GM06990 (cell line): ENCODE measurements at regions not wholly inside any gene's neighbourhood (a gene's known extent, or its start where the extent isn't known, plus 50 kb on each side); places are given as distances from the start of the nearest gene placed in this dataset.

Experiments
- DNase-seq: peaks from one replicate; pipeline ENCODE4 v3.0.0-alpha.2; 2011; ENCODE audit not compliant: insufficient read length; ENCODE audit errors: extremely low read depth
- H3K27me3 ChIP-seq: replicated peaks from 2 replicates; pipeline ENCODE4 v1.6.0; 2011; ENCODE audit warnings: low read length; ENCODE audit not compliant: control insufficient read depth, insufficient read depth
- H3K36me3 ChIP-seq: 2 replicates; pipeline ENCODE4 v1.5.1; 2011; ENCODE audit warnings: low read length; ENCODE audit not compliant: control insufficient read depth, insufficient read depth
- H3K4me3 ChIP-seq: replicated peaks from 2 replicates; pipeline ENCODE4 v1.5.1; 2011; ENCODE audit warnings: low read depth, mild to moderate bottlenecking, control low read depth, low read length
- TF ChIP-seq, protein P1 (sequence below): IDR thresholded peaks from 2 replicates; pipeline ENCODE4 v1.5.1; 2011; ENCODE audit warnings: low read length, control low read depth, mild to moderate bottlenecking, inconsistent platforms; ENCODE audit not compliant: insufficient read depth, poor library complexity, severe bottlenecking

DNA sequence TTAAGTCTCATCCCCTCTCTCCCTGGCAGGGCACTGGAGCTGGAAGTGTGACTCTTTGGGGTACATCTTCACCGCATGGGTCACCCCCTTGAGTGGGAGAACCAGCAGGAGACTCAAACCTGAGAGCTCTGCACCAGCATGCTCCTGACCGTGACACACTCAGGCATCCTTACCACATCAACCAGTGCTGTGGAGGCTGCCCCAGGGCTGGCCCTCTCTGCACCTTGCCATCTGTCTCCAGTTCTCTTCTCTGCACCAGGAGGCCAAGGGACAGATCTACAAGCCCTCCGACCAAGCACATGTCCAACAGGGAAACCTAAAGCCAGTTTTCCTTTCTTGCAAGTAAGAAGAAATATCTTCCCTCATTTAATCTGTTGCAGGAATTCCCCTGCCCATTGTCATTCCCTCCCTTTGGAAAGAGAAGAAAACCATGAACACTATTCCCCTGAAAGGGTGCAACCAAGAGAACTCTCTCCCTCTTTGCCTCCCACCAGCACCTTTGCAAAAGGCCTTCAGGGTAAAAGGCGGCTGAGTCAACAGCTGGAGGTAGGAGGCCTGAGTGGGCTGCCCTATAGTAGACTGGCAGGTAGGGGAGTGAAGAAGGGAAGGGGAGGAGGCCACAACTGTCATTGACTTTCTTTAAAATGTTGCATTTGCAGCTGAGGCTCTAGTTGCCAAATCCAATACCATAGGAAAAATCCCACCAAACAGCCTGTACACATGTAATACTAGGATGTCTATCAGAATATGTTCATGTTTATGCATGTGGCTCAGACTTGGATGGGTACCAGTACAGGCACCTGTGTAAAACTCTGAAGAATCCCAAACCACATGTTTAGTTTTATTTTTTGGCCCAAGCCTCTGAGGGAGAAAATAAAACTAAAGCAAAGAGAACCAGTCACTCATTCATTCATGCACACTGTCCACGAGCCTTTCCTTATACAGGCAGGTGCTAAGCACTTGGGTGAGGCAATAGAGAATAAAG lies 117.0 kb downstream of the WT1 start:
- no peak for DNase-seq
- H3K27me3 ChIP-seq = no peaks in the 10 kb centered on the region; the same call in 1 of the 2 replicates
- TF ChIP-seq, protein P1, sequence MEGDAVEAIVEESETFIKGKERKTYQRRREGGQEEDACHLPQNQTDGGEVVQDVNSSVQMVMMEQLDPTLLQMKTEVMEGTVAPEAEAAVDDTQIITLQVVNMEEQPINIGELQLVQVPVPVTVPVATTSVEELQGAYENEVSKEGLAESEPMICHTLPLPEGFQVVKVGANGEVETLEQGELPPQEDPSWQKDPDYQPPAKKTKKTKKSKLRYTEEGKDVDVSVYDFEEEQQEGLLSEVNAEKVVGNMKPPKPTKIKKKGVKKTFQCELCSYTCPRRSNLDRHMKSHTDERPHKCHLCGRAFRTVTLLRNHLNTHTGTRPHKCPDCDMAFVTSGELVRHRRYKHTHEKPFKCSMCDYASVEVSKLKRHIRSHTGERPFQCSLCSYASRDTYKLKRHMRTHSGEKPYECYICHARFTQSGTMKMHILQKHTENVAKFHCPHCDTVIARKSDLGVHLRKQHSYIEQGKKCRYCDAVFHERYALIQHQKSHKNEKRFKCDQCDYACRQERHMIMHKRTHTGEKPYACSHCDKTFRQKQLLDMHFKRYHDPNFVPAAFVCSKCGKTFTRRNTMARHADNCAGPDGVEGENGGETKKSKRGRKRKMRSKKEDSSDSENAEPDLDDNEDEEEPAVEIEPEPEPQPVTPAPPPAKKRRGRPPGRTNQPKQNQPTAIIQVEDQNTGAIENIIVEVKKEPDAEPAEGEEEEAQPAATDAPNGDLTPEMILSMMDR = no peak
- no peaks in the 10 kb centered on the region for H3K36me3 ChIP-seq
- no peak overlapping the region for H3K4me3 ChIP-seq

DNA sequence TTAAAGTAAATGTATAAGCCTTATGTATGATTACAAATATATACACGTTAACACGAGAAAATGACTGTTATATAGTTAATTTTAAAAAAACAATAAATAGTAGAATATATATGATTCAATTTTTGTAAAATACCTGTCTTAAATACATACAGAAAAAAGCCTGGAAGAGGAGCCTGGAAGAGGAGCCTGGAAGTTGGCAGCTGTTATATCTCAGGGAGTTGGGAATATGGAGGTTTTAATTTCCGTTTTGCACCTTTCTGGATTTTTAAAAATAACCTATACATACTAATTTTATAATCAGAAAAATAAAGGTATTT lies 111.6 kb downstream of the WT1 start:
- TF ChIP-seq, protein P1 = no peak
- no peak for DNase-seq

DNA sequence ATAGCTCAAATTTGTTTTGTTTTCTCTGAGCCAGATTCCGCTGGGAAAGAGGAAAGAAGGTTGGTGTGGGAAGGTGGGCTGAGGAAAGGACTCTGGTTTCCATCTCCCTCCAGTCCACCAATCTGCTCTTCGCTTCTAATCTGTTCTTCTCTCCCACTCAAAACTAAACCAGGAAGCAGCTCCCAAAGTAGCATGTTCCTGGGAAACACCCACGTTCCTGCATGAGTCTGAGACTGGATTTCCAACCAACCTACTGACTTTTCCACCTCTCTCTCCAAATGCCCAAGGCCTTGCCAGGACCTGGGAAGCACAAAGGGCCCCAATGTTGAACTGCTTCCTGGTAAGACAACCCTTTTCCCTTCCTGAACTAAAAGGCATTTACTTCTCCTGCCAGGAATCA lies 110.2 kb downstream of the WT1 start:
- no peak for DNase-seq
- Histone ChIP-seq H3K27me3 (no peaks in the 10 kb centered on the region; the same call in 1 of the 2 replicates), H3K36me3 (no peaks in the 10 kb centered on the region), H3K4me3 (no peak overlapping the region)
- TF ChIP-seq, protein P1 = no peak

More for the DNA sequence above, 111.6 kb downstream of the WT1 start:
- no peak overlapping the region for H3K4me3 ChIP-seq
- H3K27me3 ChIP-seq = no peaks in the 10 kb centered on the region; the same call in 1 of the 2 replicates
- H3K36me3 ChIP-seq = no peaks in the 10 kb centered on the region

DNA sequence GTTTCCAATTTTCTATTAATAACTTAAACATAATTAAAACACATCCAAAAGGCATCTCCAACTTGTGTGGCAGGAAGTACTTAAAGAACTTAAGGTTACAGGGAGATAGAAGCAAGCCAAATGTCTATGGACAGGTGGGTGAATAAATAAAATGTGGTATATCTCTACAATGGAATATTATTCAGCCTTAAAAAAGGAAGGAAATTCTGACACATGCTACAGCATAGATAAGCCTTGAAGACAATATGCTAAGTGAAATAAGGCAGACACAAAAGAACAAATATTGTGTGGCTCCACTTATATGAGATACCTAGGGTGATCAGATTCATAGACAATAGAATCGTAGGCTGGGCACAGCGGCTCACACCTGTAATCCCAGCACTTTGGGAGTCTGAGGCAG lies 109.6 kb downstream of the WT1 start:
- Histone ChIP-seq H3K27me3 (no peaks in the 10 kb centered on the region; the same call in 1 of the 2 replicates), H3K36me3 (no peaks in the 10 kb centered on the region), H3K4me3 (no peak overlapping the region)
- TF ChIP-seq, protein P1 = no peak
- no peak for DNase-seq

DNA sequence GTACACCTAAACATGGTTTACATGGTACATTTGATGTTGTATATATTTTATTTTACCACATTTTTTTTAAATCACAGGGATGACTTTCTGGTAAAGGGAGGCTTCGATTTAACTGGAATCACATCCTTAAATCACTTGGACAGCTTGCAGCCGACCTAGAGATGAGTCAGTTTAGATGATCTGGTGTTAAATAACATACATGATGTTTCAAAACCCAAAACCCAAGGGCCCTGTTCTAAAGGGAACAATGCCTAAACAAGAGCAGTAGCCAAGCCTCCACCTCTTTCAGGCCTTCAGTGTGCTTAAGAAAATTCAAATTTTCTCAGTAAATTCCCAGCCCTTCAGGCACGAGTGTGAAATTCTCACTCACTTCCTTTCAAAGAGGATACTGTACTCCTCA lies 108.8 kb downstream of the WT1 start:
- TF ChIP-seq, protein P1 = no peak
- DNase-seq = no peak
- no peaks in the 10 kb centered on the region for H3K36me3 ChIP-seq
- no peak overlapping the region for H3K4me3 ChIP-seq
- no peaks in the 10 kb centered on the region; the same call in 1 of the 2 replicates for H3K27me3 ChIP-seq
